ENCODE measurements at regions not wholly inside any gene's neighbourhood (a gene's known extent, or its start where the extent isn't known, plus 50 kb on each side); places are given as distances from the start of the nearest gene placed in this dataset.

DNA sequence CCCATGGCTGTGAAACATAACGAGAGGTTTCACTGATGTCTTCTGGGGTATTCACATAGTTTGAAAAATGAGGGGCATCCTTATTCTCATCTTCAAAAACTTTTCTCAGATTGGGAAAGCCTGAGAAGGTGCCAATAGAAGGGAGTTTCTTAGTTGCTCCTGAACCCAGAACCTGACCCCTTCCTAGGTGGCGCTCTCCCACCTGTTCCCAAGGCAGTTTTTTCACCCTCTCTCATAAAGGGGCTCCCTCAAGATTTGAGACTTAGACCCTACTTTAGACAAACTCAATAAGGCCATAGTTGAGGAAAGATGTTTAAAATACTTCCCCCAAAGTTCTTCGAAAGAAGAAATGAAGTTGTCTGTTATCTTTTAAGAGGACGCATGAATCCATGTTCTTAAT lies 142.2 kb downstream of the FGF9 start:
- no peak overlapping the region for H3T11ph ChIP-seq (ENCODE audit: low read length)
- no peak overlapping the region for H2BK5ac ChIP-seq (ENCODE audit: insufficient read length, low read length)
- Mint-ChIP-seq H3K36me3 (ENCODE audit: insufficient read depth in 1 of 3, low read depth in 3 of 3) (peaks cover 0 to 10% (median 2%) of the 10 kb centered on the region in 3 experiments; a peak in 3 of 7 replicates), H3K4me1 (peaks cover 4 to 8% of the 10 kb centered on the region in 2 experiments), H3K27me3 (ENCODE audit: low read depth) (peaks cover 10% of the 10 kb centered on the region), H3K9me3 (peaks cover 4 to 9% of the 10 kb centered on the region in 2 experiments; a peak in 3 of 5 replicates), H3K4me3 (no peak overlapping the region), H3K27ac (no peak overlapping the region)
- H2BK20ac ChIP-seq (ENCODE audit: low read depth, low read length, poor library complexity, severe bottlenecking): no peak overlapping the region
- H3K4me2 ChIP-seq (ENCODE audit: insufficient read depth, insufficient read length, low read length): no peak overlapping the region
- H3K18ac ChIP-seq (ENCODE audit: insufficient read length, low read depth, low read length): no peak overlapping the region
- H2BK15ac ChIP-seq (ENCODE audit: low read depth, low read length): no peak overlapping the region
- TF ChIP-seq, protein P1, sequence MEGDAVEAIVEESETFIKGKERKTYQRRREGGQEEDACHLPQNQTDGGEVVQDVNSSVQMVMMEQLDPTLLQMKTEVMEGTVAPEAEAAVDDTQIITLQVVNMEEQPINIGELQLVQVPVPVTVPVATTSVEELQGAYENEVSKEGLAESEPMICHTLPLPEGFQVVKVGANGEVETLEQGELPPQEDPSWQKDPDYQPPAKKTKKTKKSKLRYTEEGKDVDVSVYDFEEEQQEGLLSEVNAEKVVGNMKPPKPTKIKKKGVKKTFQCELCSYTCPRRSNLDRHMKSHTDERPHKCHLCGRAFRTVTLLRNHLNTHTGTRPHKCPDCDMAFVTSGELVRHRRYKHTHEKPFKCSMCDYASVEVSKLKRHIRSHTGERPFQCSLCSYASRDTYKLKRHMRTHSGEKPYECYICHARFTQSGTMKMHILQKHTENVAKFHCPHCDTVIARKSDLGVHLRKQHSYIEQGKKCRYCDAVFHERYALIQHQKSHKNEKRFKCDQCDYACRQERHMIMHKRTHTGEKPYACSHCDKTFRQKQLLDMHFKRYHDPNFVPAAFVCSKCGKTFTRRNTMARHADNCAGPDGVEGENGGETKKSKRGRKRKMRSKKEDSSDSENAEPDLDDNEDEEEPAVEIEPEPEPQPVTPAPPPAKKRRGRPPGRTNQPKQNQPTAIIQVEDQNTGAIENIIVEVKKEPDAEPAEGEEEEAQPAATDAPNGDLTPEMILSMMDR (conservative IDR thresholded peaks at IDR 0.05): peak; percentile 60
- H3K27me3 ChIP-seq (ENCODE audit: insufficient read depth, low read length): no peaks in the 10 kb centered on the region
- H2AK5ac ChIP-seq (ENCODE audit: insufficient read length, low read length): no peak overlapping the region
- H2BK120ac ChIP-seq (ENCODE audit: low read depth, low read length, poor library complexity, severe bottlenecking): no peak overlapping the region
- H4K20me1 ChIP-seq (ENCODE audit: control insufficient read depth, insufficient read depth, insufficient read length): no peaks in the 10 kb centered on the region
- no peak overlapping the region for H3K14ac ChIP-seq (ENCODE audit: insufficient read depth, low read length)
- no peaks in the 10 kb centered on the region for H3K79me1 ChIP-seq (ENCODE audit: insufficient read depth, low read depth, low read length, poor library complexity, severe bottlenecking)
- H2BK12ac ChIP-seq (ENCODE audit: insufficient read length, low read depth, low read length): no peak overlapping the region
- no peak overlapping the region for H4K91ac ChIP-seq (ENCODE audit: insufficient read length, low read depth, low read length)
- no peaks in the 10 kb centered on the region for H3K79me2 ChIP-seq (ENCODE audit: insufficient read depth, low read length)
- H3K9me3 ChIP-seq (ENCODE audit: control insufficient read depth, low read depth, low read length): no peaks in the 10 kb centered on the region
- DNase-seq: no peak
- no peak overlapping the region for H2AFZ ChIP-seq (ENCODE audit: low read length)
- H3K23me2 ChIP-seq (ENCODE audit: insufficient read length, low read depth, low read length, poor library complexity, severe bottlenecking): no peaks in the 10 kb centered on the region
- no peak overlapping the region for H3K9ac ChIP-seq (ENCODE audit: extremely low read depth, insufficient read length, low read length)
- no peak overlapping the region for H3K23ac ChIP-seq (ENCODE audit: insufficient read length, low read depth, low read length)
- no peak overlapping the region for H3K4ac ChIP-seq (ENCODE audit: low read depth, low read length)
- H3K27ac ChIP-seq (ENCODE audit: insufficient read length, low read depth, low read length): no peak overlapping the region
- no peak overlapping the region for H4K5ac ChIP-seq (ENCODE audit: insufficient read length, low read depth, low read length)
- no peak overlapping the region for H3K56ac ChIP-seq (ENCODE audit: insufficient read length, low read depth, low read length)
- no CpG with 5 or more reads among the region's 4 CpGs for WGBS (ENCODE audit: extremely low coverage, insufficient read length, low lambda C conversion rate)
- H4K8ac ChIP-seq (replicated peaks; ENCODE audit: insufficient read length, low read depth, low read length): no peak overlapping the region
- H3K4me1 ChIP-seq (ENCODE audit: insufficient read depth, low read length): no peaks in the 10 kb centered on the region
